Activated CD4-positive, alpha-beta T cell treated with anti-CD3 and anti-CD28 coated beads for 36 hours (primary cell): ENCODE measurements at regions not wholly inside any gene's neighbourhood (a gene's known extent, or its start where the extent isn't known, plus 50 kb on each side); places are given as distances from the start of the nearest gene placed in this dataset.

Experiments used
- ATAC-seq: fragments of 200-7000 bp; cut with Tn5 transposase; one replicate; pipeline ENCODE4 v1.10.0; 2021; ENCODE audit warnings: mild to moderate bottlenecking, moderate library complexity
- CTCF ChIA-PET: fragments of 350-600 bp; sonication (Branson Sonifier 250); formaldehyde crosslinking; loops from one replicate; lab custom pipeline; 2021; ENCODE audit warnings: antibody characterized with exemption; lab: Charles Lee
- POLR2A ChIA-PET: fragments of 350-600 bp; sonication (Branson Sonifier 250); formaldehyde crosslinking; loops from one replicate; lab custom pipeline; 2021; ENCODE audit warnings: antibody characterized with exemption, inconsistent platforms; lab: Charles Lee
- DNase-seq: peaks from one replicate; pipeline ENCODE4 v3.0.0-alpha.2; 2020
- H3K27ac Mint-ChIP-seq: one replicate; pipeline ENCODE4 v1.8.0; 2021; ENCODE audit warnings: mixed read lengths
- H3K27me3 Mint-ChIP-seq: one replicate; pipeline ENCODE4 v1.8.0; 2021; ENCODE audit warnings: mixed read lengths
- H3K36me3 Mint-ChIP-seq: one replicate; pipeline ENCODE4 v1.8.0; 2021; ENCODE audit warnings: low read depth, mixed read lengths
- H3K4me1 Mint-ChIP-seq: one replicate; pipeline ENCODE4 v1.8.0; 2021; ENCODE audit warnings: mixed read lengths
- H3K4me3 Mint-ChIP-seq: one replicate; pipeline ENCODE4 v1.8.0; 2021; ENCODE audit warnings: mild to moderate bottlenecking, moderate library complexity, mixed read lengths
- H3K9me3 Mint-ChIP-seq: one replicate; pipeline ENCODE4 v1.8.0; 2021; ENCODE audit warnings: low read depth, mixed read lengths
- intact Hi-C, 2 experiments: fragments of 100-400 bp; cut with DNase I in 1 of 2; cut with micrococcal nuclease in 1 of 2; formaldehyde crosslinking; loops; one replicate each; pipeline versions ENCODE4 v1.14.2 to v1.15.1; 2022 to 2024; cut with DNase I, micrococcal nuclease

GRCh38 chr11:42225664-42226063 is 766.2 kb upstream of the LRRC4C start:
- H3K4me3 Mint-ChIP-seq, result no peak overlapping the region
- H3K9me3 Mint-ChIP-seq, result peaks cover 13% of the 10 kb centered on the region
- DNase-seq (no peak), ATAC-seq (no peak)
- H3K27me3 Mint-ChIP-seq, result no peaks in the 10 kb centered on the region
- intact Hi-C loops, result no loop called here
- H3K27ac Mint-ChIP-seq, result no peak overlapping the region
- no peaks in the 10 kb centered on the region for H3K4me1 Mint-ChIP-seq
- H3K36me3 Mint-ChIP-seq, result no peaks in the 10 kb centered on the region
- POLR2A ChIA-PET, result no interaction called here
- CTCF ChIA-PET, result no interaction called here

- ATAC-seq (no peak), DNase-seq (no peak)
- intact Hi-C loops, result no loop called here
- Mint-ChIP-seq H3K9me3 (peaks cover 12% of the 10 kb centered on the region), H3K27ac (no peak overlapping the region), H3K4me3 (no peak overlapping the region), H3K27me3 (no peaks in the 10 kb centered on the region), H3K36me3 (no peaks in the 10 kb centered on the region), H3K4me1 (no peaks in the 10 kb centered on the region)
- ChIA-PET CTCF (no interaction called here), POLR2A (no interaction called here)
These were observed 773.2 kb upstream of the LRRC4C start for GRCh38 chr11:42232673-42233072.

GRCh38 chr11:42234451-42234951 is 775.0 kb upstream of the LRRC4C start:
- no peak for ATAC-seq
- CTCF ChIA-PET, result no interaction called here
- intact Hi-C loops, result no loop called here

GRCh38 chr11:42237701-42238235 is 778.3 kb upstream of the LRRC4C start:
- ChIA-PET POLR2A (no interaction called here), CTCF (no interaction called here)
- Mint-ChIP-seq H3K4me3 (no peak overlapping the region), H3K27ac (no peak overlapping the region), H3K4me1 (no peaks in the 10 kb centered on the region), H3K9me3 (peaks cover 16% of the 10 kb centered on the region), H3K27me3 (no peaks in the 10 kb centered on the region), H3K36me3 (no peaks in the 10 kb centered on the region)
- intact Hi-C loops, result no loop called here
- DNase-seq, result no peak
- no peak for ATAC-seq

More at GRCh38 chr11:42234451-42234951, 775.0 kb upstream of the LRRC4C start:
- no peak for DNase-seq
- POLR2A ChIA-PET, result no interaction called here
- Mint-ChIP-seq H3K4me3 (no peak overlapping the region), H3K36me3 (no peaks in the 10 kb centered on the region), H3K27ac (no peak overlapping the region), H3K9me3 (peaks cover 12% of the 10 kb centered on the region), H3K4me1 (no peaks in the 10 kb centered on the region), H3K27me3 (no peaks in the 10 kb centered on the region)

- DNase-seq (no peak), ATAC-seq (no peak)
- Mint-ChIP-seq H3K4me1 (no peaks in the 10 kb centered on the region), H3K36me3 (no peaks in the 10 kb centered on the region), H3K4me3 (no peak overlapping the region), H3K27me3 (no peaks in the 10 kb centered on the region), H3K9me3 (peaks cover 18% of the 10 kb centered on the region), H3K27ac (no peak overlapping the region)
- ChIA-PET POLR2A (no interaction called here), CTCF (no interaction called here)
- intact Hi-C loops, result no loop called here
These were observed 779.7 kb upstream of the LRRC4C start for GRCh38 chr11:42239188-42239587.

- Mint-ChIP-seq H3K4me3 (no peak overlapping the region), H3K27me3 (no peaks in the 10 kb centered on the region), H3K36me3 (no peaks in the 10 kb centered on the region), H3K4me1 (no peaks in the 10 kb centered on the region), H3K9me3 (peaks cover 7% of the 10 kb centered on the region), H3K27ac (no peak overlapping the region)
- DNase-seq (no peak), ATAC-seq (no peak)
- ChIA-PET CTCF (no interaction called here), POLR2A (no interaction called here)
- intact Hi-C loops, result no loop called here
These were observed 783.9 kb upstream of the LRRC4C start for GRCh38 chr11:42243385-42243784.

GRCh38 chr11:42244376-42244775 is 784.9 kb upstream of the LRRC4C start:
- ATAC-seq, result no peak
- CTCF ChIA-PET, result no interaction called here
- no peaks in the 10 kb centered on the region for H3K36me3 Mint-ChIP-seq
- intact Hi-C loops, result no loop called here
- no peak overlapping the region for H3K27ac Mint-ChIP-seq
- no peak for DNase-seq
- POLR2A ChIA-PET, result no interaction called here
- H3K27me3 Mint-ChIP-seq, result no peaks in the 10 kb centered on the region
- H3K9me3 Mint-ChIP-seq, result peaks cover 11% of the 10 kb centered on the region
- H3K4me3 Mint-ChIP-seq, result no peak overlapping the region
- no peaks in the 10 kb centered on the region for H3K4me1 Mint-ChIP-seq

- intact Hi-C loops, result no loop called here
- no peaks in the 10 kb centered on the region for H3K4me1 Mint-ChIP-seq
- no peak overlapping the region for H3K27ac Mint-ChIP-seq
- DNase-seq (no peak), ATAC-seq (no peak)
- no peaks in the 10 kb centered on the region for H3K27me3 Mint-ChIP-seq
- H3K4me3 Mint-ChIP-seq, result no peak overlapping the region
- H3K36me3 Mint-ChIP-seq, result no peaks in the 10 kb centered on the region
- POLR2A ChIA-PET, result no interaction called here
- H3K9me3 Mint-ChIP-seq, result peaks cover 4% of the 10 kb centered on the region
- CTCF ChIA-PET, result no interaction called here
These were observed 789.9 kb upstream of the LRRC4C start for GRCh38 chr11:42249401-42249800.

GRCh38 chr11:42249956-42250355 is 790.5 kb upstream of the LRRC4C start:
- CTCF ChIA-PET, result no interaction called here
- no peaks in the 10 kb centered on the region for H3K27me3 Mint-ChIP-seq
- no peak overlapping the region for H3K4me3 Mint-ChIP-seq
- H3K36me3 Mint-ChIP-seq, result no peaks in the 10 kb centered on the region
- H3K9me3 Mint-ChIP-seq, result peaks cover 4% of the 10 kb centered on the region
- ATAC-seq (no peak), DNase-seq (no peak)
- intact Hi-C loops, result no loop called here
- POLR2A ChIA-PET, result no interaction called here
- no peaks in the 10 kb centered on the region for H3K4me1 Mint-ChIP-seq
- no peak overlapping the region for H3K27ac Mint-ChIP-seq

GRCh38 chr11:42251984-42252383 is 792.5 kb upstream of the LRRC4C start:
- Mint-ChIP-seq H3K27me3 (no peaks in the 10 kb centered on the region), H3K4me3 (no peak overlapping the region), H3K4me1 (no peaks in the 10 kb centered on the region), H3K27ac (no peak overlapping the region), H3K36me3 (no peaks in the 10 kb centered on the region), H3K9me3 (peaks cover 9% of the 10 kb centered on the region)
- no peak for DNase-seq
- POLR2A ChIA-PET, result no interaction called here
- intact Hi-C loops, result no loop called here
- ATAC-seq, result no peak
- CTCF ChIA-PET, result no interaction called here

- ATAC-seq (no peak), DNase-seq (no peak)
- Mint-ChIP-seq H3K4me3 (no peak overlapping the region), H3K36me3 (no peaks in the 10 kb centered on the region), H3K27me3 (no peaks in the 10 kb centered on the region), H3K9me3 (peaks cover 10% of the 10 kb centered on the region), H3K27ac (no peak overlapping the region), H3K4me1 (no peaks in the 10 kb centered on the region)
- POLR2A ChIA-PET, result no interaction called here
- intact Hi-C loops, result no loop called here
- CTCF ChIA-PET, result no interaction called here
These were observed 793.7 kb upstream of the LRRC4C start for GRCh38 chr11:42253156-42253555.

GRCh38 chr11:42255906-42256305 is 796.5 kb upstream of the LRRC4C start:
- intact Hi-C loops, result no loop called here
- ATAC-seq, result no peak

GRCh38 chr11:42257534-42257933 is 798.1 kb upstream of the LRRC4C start:
- ChIA-PET CTCF (no interaction called here), POLR2A (no interaction called here)
- no peaks in the 10 kb centered on the region for H3K4me1 Mint-ChIP-seq
- no peaks in the 10 kb centered on the region for H3K36me3 Mint-ChIP-seq
- no peaks in the 10 kb centered on the region for H3K27me3 Mint-ChIP-seq
- H3K4me3 Mint-ChIP-seq, result no peak overlapping the region
- no peak for ATAC-seq
- no peak for DNase-seq
- H3K9me3 Mint-ChIP-seq, result peaks cover 11% of the 10 kb centered on the region
- intact Hi-C loops, result no loop called here
- H3K27ac Mint-ChIP-seq, result no peak overlapping the region

More at GRCh38 chr11:42255906-42256305, 796.5 kb upstream of the LRRC4C start:
- no peak overlapping the region for H3K27ac Mint-ChIP-seq
- DNase-seq, result no peak
- ChIA-PET POLR2A (no interaction called here), CTCF (no interaction called here)
- H3K4me3 Mint-ChIP-seq, result no peak overlapping the region
- H3K36me3 Mint-ChIP-seq, result no peaks in the 10 kb centered on the region
- peaks cover 11% of the 10 kb centered on the region for H3K9me3 Mint-ChIP-seq
- no peaks in the 10 kb centered on the region for H3K4me1 Mint-ChIP-seq
- no peaks in the 10 kb centered on the region for H3K27me3 Mint-ChIP-seq
